ENCODE measurements at regions not wholly inside any gene's neighbourhood (a gene's known extent, or its start where the extent isn't known, plus 50 kb on each side); places are given as distances from the start of the nearest gene placed in this dataset.

DNA sequence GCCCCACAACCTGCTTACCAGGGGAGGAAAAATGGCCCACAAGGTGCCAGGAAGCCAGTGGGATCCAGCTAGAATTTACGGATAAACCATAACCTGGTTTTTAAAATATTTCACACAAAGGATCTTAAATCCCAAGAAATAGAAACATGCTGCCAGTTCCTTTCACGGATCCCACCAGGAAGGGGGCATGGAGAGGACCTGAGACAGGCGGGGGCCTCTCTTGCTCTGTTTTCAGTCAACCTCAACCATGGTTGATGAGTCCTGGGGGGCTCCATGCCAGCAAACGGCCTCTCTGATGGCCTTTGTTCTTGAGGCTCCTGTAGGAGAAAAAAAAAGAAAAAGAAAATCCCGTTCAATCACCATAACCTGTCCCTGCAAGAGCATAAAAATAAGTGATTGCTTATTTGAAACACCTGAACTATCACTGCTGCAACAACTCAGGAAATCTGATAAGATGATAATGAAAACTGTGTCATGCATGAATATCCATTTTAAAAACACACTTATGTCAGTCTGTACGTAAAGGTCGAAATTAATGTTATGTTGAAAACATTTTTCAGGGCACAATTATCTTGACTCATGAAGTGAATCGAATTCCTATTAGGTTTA is 125.8 kb upstream of the CST7 start:
- CTCF ChIA-PET, result no interaction called here
- no peaks in the 10 kb centered on the region for H3K36me3 Mint-ChIP-seq (ENCODE audit: low read depth)
- no peaks in the 10 kb centered on the region for H3K4me1 Mint-ChIP-seq
- TF ChIP-seq, protein P1, sequence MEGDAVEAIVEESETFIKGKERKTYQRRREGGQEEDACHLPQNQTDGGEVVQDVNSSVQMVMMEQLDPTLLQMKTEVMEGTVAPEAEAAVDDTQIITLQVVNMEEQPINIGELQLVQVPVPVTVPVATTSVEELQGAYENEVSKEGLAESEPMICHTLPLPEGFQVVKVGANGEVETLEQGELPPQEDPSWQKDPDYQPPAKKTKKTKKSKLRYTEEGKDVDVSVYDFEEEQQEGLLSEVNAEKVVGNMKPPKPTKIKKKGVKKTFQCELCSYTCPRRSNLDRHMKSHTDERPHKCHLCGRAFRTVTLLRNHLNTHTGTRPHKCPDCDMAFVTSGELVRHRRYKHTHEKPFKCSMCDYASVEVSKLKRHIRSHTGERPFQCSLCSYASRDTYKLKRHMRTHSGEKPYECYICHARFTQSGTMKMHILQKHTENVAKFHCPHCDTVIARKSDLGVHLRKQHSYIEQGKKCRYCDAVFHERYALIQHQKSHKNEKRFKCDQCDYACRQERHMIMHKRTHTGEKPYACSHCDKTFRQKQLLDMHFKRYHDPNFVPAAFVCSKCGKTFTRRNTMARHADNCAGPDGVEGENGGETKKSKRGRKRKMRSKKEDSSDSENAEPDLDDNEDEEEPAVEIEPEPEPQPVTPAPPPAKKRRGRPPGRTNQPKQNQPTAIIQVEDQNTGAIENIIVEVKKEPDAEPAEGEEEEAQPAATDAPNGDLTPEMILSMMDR (IDR thresholded peaks at IDR 0.05), result no peak
- intact Hi-C loops (cut with micrococcal nuclease), result no loop called here
- no peak for DNase-seq
- H3K4me3 Mint-ChIP-seq, result no peak overlapping the region
- no peaks in the 10 kb centered on the region for H3K9me3 Mint-ChIP-seq
- POLR2A ChIA-PET, result interaction anchor here (0.6 kb wide), 1 partner anchor 44 kb away, joined by 5 read pairs; no protein-coding TSS in a partner anchor
- no peak overlapping the region for H3K27ac Mint-ChIP-seq
- ATAC-seq (ENCODE audit: low read depth), result no peak
- H3K27me3 Mint-ChIP-seq, result peaks cover 3% of the 10 kb centered on the region

GRCh38 chr20:24823989-24824693 is 124.9 kb upstream of the CST7 start:
- intact Hi-C loops (cut with micrococcal nuclease), result no loop called here

GRCh38 chr20:24825591-24825990 is 123.5 kb upstream of the CST7 start:
- TF ChIP-seq, protein P1 (IDR thresholded peaks at IDR 0.05), result no peak
- intact Hi-C loops (cut with micrococcal nuclease), result no loop called here
- H3K27me3 Mint-ChIP-seq, result no peaks in the 10 kb centered on the region
- no peak overlapping the region for H3K27ac Mint-ChIP-seq
- H3K4me3 Mint-ChIP-seq, result no peak overlapping the region
- POLR2A ChIA-PET, result no interaction called here
- CTCF ChIA-PET, result no interaction called here
- no peaks in the 10 kb centered on the region for H3K4me1 Mint-ChIP-seq
- no peaks in the 10 kb centered on the region for H3K9me3 Mint-ChIP-seq
- H3K36me3 Mint-ChIP-seq (ENCODE audit: low read depth), result no peaks in the 10 kb centered on the region
- no peak for DNase-seq
- ATAC-seq (ENCODE audit: low read depth), result no peak

More at GRCh38 chr20:24823989-24824693, 124.9 kb upstream of the CST7 start:
- ChIA-PET CTCF (no interaction called here), POLR2A (no interaction called here)
- no peaks in the 10 kb centered on the region for H3K36me3 Mint-ChIP-seq (ENCODE audit: low read depth)
- H3K4me1 Mint-ChIP-seq, result no peaks in the 10 kb centered on the region
- H3K27ac Mint-ChIP-seq, result no peak overlapping the region
- no peak for DNase-seq
- ATAC-seq (ENCODE audit: low read depth), result no peak
- H3K27me3 Mint-ChIP-seq, result no peaks in the 10 kb centered on the region
- no peaks in the 10 kb centered on the region for H3K9me3 Mint-ChIP-seq
- TF ChIP-seq, protein P1 (IDR thresholded peaks at IDR 0.05), result no peak
- no peak overlapping the region for H3K4me3 Mint-ChIP-seq

GRCh38 chr20:24827603-24828295 is 121.3 kb upstream of the CST7 start:
- Mint-ChIP-seq H3K27ac (no peak overlapping the region), H3K4me3 (no peak overlapping the region), H3K9me3 (no peaks in the 10 kb centered on the region), H3K4me1 (no peaks in the 10 kb centered on the region), H3K27me3 (no peaks in the 10 kb centered on the region), H3K36me3 (ENCODE audit: low read depth) (no peaks in the 10 kb centered on the region)
- TF ChIP-seq, protein P1 (IDR thresholded peaks at IDR 0.05), result no peak
- ATAC-seq (ENCODE audit: low read depth) (no peak), DNase-seq (no peak)
- intact Hi-C loops (cut with micrococcal nuclease), result no loop called here
- POLR2A ChIA-PET, result no interaction called here
- CTCF ChIA-PET, result no interaction called here

- H3K36me3 Mint-ChIP-seq (ENCODE audit: low read depth), result no peaks in the 10 kb centered on the region
- no peaks in the 10 kb centered on the region for H3K4me1 Mint-ChIP-seq
- no peak overlapping the region for H3K27ac Mint-ChIP-seq
- H3K27me3 Mint-ChIP-seq, result no peaks in the 10 kb centered on the region
- H3K9me3 Mint-ChIP-seq, result no peaks in the 10 kb centered on the region
- DNase-seq, result no peak
- TF ChIP-seq, protein P1 (IDR thresholded peaks at IDR 0.05), result no peak
- ChIA-PET CTCF (no interaction called here), POLR2A (no interaction called here)
- H3K4me3 Mint-ChIP-seq, result no peak overlapping the region
- no peak for ATAC-seq (ENCODE audit: low read depth)
- intact Hi-C loops (cut with micrococcal nuclease), result no loop called here
These were observed 119.9 kb upstream of the CST7 start for GRCh38 chr20:24828992-24829648.
